HepG2 (cell line): ENCODE measurements at regions not wholly inside any gene's neighbourhood (a gene's known extent, or its start where the extent isn't known, plus 50 kb on each side); places are given as distances from the start of the nearest gene placed in this dataset.
A peak's percentile ranks its signal among the peaks of the same experiment; 100 is the strongest.

Experiments
- ELF4 ChIP-seq: sonication (generic); formaldehyde crosslinking; IDR thresholded peaks from 2 replicates; pipeline ENCODE4 v1.5.0; 2020; ENCODE audit warnings: missing genetic modification reagents, mild to moderate bottlenecking, moderate library complexity, borderline replicate concordance
- FOXK2 ChIP-seq: fragments of 450-650 bp; IDR thresholded peaks from 2 replicates; pipeline ENCODE4 v1.6.1; 2016
- HNF4G ChIP-seq, 2 experiments: sonication (generic) in 1 of 2; formaldehyde crosslinking in 1 of 2; IDR thresholded peaks; 2 replicates each; pipeline versions ENCODE4 v1.4.0 to v1.6.1; 2011 to 2020; ENCODE audit warnings: borderline replicate concordance in 2 of 2, low read depth in 2 of 2, mild to moderate bottlenecking in 2 of 2, low read length in 1 of 2, missing genetic modification reagents in 1 of 2, moderate library complexity in 1 of 2
- NR2F2 ChIP-seq: IDR thresholded peaks from 2 replicates; pipeline ENCODE4 v1.6.1; 2012; ENCODE audit warnings: low read depth, inconsistent platforms, borderline replicate concordance
- RBM22 ChIP-seq: fragments of 200-400 bp; formaldehyde crosslinking; optimal IDR thresholded peaks from 2 replicates; pipeline ENCODE3; 2017; ENCODE audit warnings: mild to moderate bottlenecking, low read length, moderate library complexity
- TBX2 ChIP-seq: sonication (generic); formaldehyde crosslinking; IDR thresholded peaks from 2 replicates; pipeline ENCODE4 v1.5.0; 2020; ENCODE audit warnings: missing genetic modification reagents, mild to moderate bottlenecking, borderline replicate concordance
- ZFX ChIP-seq: sonication (generic); formaldehyde crosslinking; IDR thresholded peaks from 2 replicates; pipeline ENCODE4 v1.4.0; 2020; ENCODE audit warnings: mild to moderate bottlenecking, low read depth, missing genetic modification reagents, moderate library complexity
- ZNF30 ChIP-seq: sonication (generic); formaldehyde crosslinking; IDR thresholded peaks from 2 replicates; pipeline ENCODE4 v1.5.0; 2020; ENCODE audit warnings: mild to moderate bottlenecking, missing genetic modification reagents
- ZNF430 ChIP-seq: sonication (generic); formaldehyde crosslinking; IDR thresholded peaks from 2 replicates; pipeline ENCODE4 v1.9.0; 2021; ENCODE audit warnings: mild to moderate bottlenecking, missing genetic modification reagents
- ZNF616 ChIP-seq: sonication (generic); formaldehyde crosslinking; IDR thresholded peaks from 2 replicates; pipeline ENCODE4 v1.5.0; 2020; ENCODE audit warnings: low read depth, mild to moderate bottlenecking, missing genetic modification reagents
- TF ChIP-seq, protein P1 (sequence below): sonication (generic); formaldehyde crosslinking; IDR thresholded peaks from 2 replicates; pipeline ENCODE4 v1.4.0; 2020; ENCODE audit warnings: mild to moderate bottlenecking, missing genetic modification reagents
- TF ChIP-seq, protein P2 (sequence below): sonication (generic); formaldehyde crosslinking; IDR thresholded peaks from 2 replicates; pipeline ENCODE4 v1.8.1; 2023; ENCODE audit warnings: mild to moderate bottlenecking, moderate library complexity, missing genetic modification reagents
- TF ChIP-seq, protein P3 (sequence below): sonication (generic); formaldehyde crosslinking; IDR thresholded peaks from 2 replicates; pipeline ENCODE4 v1.5.1; 2020; ENCODE audit warnings: mild to moderate bottlenecking, moderate library complexity, missing genetic modification reagents
- TF ChIP-seq, protein P4 (sequence below): sonication (generic); formaldehyde crosslinking; IDR thresholded peaks from 2 replicates; pipeline ENCODE4 v1.5.1; 2020; ENCODE audit warnings: missing genetic modification reagents, mild to moderate bottlenecking, borderline replicate concordance
- TF ChIP-seq, protein P5 (sequence below): sonication (generic); formaldehyde crosslinking; IDR thresholded peaks from 2 replicates; pipeline ENCODE4 v1.4.0; 2020; ENCODE audit warnings: missing genetic modification reagents
- TF ChIP-seq, protein P6 (sequence below): sonication (generic); formaldehyde crosslinking; IDR thresholded peaks from 2 replicates; pipeline ENCODE4 v1.5.1; 2020; ENCODE audit warnings: missing genetic modification reagents, mild to moderate bottlenecking, borderline replicate concordance

DNA sequence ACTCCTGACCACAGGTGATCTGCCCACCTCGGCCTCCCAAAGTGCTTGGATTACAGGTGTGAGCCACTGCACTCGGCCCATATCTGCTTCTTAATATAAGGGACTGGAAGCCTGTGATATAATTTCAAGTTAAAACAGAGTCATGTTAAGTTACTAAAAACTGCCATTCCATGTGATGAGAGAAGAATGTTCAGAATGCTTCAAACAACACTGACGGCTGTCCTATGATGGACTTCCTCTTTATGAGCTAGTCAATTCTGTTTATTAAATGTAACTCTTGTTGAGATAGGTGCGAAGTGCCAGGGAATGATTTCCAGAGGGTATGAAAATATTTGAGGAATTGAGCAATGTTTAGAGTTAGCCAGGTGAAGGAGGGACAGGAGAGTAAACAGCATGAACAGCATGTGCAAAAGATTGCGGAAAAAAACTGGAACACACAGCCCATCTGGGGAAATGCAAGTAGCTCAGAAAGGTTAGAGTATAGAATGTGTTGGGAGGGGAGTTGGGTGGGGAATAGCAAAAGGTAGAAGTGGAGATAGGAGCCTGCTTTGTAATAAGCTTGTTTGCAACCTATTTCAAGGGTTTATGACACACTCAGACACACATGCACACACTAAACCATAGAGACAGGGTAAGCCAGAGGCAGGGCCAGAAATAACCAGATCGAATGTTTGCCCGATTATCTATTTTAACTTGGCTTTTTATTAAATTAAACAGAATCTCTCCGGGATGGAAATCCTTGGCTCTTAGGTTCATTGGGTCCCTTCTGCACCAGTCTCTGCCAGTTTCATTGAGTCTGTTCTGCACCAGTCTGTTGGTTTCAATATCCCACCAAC is 135.6 kb upstream of the COX10 start (continued):
- TF ChIP-seq, protein P1, sequence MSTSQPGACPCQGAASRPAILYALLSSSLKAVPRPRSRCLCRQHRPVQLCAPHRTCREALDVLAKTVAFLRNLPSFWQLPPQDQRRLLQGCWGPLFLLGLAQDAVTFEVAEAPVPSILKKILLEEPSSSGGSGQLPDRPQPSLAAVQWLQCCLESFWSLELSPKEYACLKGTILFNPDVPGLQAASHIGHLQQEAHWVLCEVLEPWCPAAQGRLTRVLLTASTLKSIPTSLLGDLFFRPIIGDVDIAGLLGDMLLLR, result no peak
- TF ChIP-seq HNF4G (IDR thresholded peaks at IDR 0.05; ENCODE audit: borderline replicate concordance, low read depth, low read length) (no peak), HNF4G (CRISPR knock-in tag; IDR thresholded peaks at IDR 0.05; ENCODE audit: borderline replicate concordance, low read depth) (no peak), TBX2 (CRISPR knock-in tag) (peak; percentile 77), RBM22 (no peak), ZNF30 (CRISPR knock-in tag) (no peak), ELF4 (CRISPR knock-in tag) (no peak), NR2F2 (peak; percentile 51; the same call in 1 of the 2 replicates), FOXK2 (no peak), ZFX (CRISPR knock-in tag) (no peak), ZNF616 (no peak), ZNF430 (no peak)
- TF ChIP-seq, protein P2, sequence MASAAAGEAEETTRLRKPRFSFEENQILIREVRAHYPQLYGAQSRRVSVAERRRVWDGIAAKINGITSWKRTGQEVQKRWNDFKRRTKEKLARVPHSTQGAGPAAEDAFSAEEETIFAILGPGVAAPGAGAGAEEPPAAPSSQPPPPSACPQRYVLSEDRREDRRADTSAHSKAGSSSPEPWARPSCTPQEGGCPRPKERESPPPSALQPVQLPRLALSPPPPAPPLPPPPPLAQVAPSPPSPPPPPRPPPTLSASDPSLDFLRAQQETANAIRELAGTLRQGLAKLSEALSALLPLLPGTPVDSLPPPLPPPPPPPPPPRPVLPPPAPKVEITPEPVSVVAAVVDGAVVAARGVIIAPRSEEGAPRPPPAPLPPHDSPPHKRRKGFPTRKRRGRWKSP (CRISPR knock-in tag), result no peak
- TF ChIP-seq, protein P3, sequence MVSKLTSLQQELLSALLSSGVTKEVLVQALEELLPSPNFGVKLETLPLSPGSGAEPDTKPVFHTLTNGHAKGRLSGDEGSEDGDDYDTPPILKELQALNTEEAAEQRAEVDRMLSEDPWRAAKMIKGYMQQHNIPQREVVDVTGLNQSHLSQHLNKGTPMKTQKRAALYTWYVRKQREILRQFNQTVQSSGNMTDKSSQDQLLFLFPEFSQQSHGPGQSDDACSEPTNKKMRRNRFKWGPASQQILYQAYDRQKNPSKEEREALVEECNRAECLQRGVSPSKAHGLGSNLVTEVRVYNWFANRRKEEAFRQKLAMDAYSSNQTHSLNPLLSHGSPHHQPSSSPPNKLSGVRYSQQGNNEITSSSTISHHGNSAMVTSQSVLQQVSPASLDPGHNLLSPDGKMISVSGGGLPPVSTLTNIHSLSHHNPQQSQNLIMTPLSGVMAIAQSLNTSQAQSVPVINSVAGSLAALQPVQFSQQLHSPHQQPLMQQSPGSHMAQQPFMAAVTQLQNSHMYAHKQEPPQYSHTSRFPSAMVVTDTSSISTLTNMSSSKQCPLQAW (CRISPR knock-in tag), result no peak; the same call in 1 of the 2 replicates
- TF ChIP-seq, protein P4, sequence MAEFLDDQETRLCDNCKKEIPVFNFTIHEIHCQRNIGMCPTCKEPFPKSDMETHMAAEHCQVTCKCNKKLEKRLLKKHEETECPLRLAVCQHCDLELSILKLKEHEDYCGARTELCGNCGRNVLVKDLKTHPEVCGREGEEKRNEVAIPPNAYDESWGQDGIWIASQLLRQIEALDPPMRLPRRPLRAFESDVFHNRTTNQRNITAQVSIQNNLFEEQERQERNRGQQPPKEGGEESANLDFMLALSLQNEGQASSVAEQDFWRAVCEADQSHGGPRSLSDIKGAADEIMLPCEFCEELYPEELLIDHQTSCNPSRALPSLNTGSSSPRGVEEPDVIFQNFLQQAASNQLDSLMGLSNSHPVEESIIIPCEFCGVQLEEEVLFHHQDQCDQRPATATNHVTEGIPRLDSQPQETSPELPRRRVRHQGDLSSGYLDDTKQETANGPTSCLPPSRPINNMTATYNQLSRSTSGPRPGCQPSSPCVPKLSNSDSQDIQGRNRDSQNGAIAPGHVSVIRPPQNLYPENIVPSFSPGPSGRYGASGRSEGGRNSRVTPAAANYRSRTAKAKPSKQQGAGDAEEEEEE, result no peak
- TF ChIP-seq, protein P5, sequence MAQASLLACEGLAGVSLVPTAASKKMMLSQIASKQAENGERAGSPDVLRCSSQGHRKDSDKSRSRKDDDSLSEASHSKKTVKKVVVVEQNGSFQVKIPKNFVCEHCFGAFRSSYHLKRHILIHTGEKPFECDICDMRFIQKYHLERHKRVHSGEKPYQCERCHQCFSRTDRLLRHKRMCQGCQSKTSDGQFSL, result no peak
- TF ChIP-seq, protein P6, sequence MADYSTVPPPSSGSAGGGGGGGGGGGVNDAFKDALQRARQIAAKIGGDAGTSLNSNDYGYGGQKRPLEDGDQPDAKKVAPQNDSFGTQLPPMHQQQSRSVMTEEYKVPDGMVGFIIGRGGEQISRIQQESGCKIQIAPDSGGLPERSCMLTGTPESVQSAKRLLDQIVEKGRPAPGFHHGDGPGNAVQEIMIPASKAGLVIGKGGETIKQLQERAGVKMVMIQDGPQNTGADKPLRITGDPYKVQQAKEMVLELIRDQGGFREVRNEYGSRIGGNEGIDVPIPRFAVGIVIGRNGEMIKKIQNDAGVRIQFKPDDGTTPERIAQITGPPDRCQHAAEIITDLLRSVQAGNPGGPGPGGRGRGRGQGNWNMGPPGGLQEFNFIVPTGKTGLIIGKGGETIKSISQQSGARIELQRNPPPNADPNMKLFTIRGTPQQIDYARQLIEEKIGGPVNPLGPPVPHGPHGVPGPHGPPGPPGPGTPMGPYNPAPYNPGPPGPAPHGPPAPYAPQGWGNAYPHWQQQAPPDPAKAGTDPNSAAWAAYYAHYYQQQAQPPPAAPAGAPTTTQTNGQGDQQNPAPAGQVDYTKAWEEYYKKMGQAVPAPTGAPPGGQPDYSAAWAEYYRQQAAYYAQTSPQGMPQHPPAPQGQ (CRISPR knock-in tag), result no peak
